OCI-LY1 (cell line): ENCODE measurements at regions not wholly inside any gene's neighbourhood (a gene's known extent, or its start where the extent isn't known, plus 50 kb on each side); places are given as distances from the start of the nearest gene placed in this dataset.

Experiments used
- H2AFZ ChIP-seq: fragments of 200-600 bp; sonication (generic), shearing (Covaris generic); 2 replicates; pipeline ENCODE4 v1.6.0; 2014; ENCODE audit warnings: antibody characterized with exemption, mild to moderate bottlenecking, low read length
- H3F3A ChIP-seq: fragments of 200-600 bp; sonication (generic), shearing (Covaris generic); 2 replicates; pipeline ENCODE4 v1.6.0; 2014; ENCODE audit warnings: mild to moderate bottlenecking, antibody characterized with exemption, low read length, moderate library complexity; ENCODE audit not compliant: insufficient read depth
- H3K27ac ChIP-seq: fragments of 200-600 bp; sonication (generic); 2 replicates; pipeline ENCODE4 v1.5.1; 2014; ENCODE audit warnings: low read length, mixed run types, mild to moderate bottlenecking, low read depth; ENCODE audit not compliant: poor library complexity, severe bottlenecking
- H3K27me3 ChIP-seq: fragments of 200-600 bp; sonication (generic); 2 replicates; pipeline ENCODE4 v1.6.0; 2014; ENCODE audit warnings: antibody characterized with exemption, mild to moderate bottlenecking, low read length, moderate library complexity; ENCODE audit not compliant: insufficient read depth
- H3K36me3 ChIP-seq: fragments of 200-600 bp; sonication (generic); 2 replicates; pipeline ENCODE4 v1.6.1; 2014; ENCODE audit warnings: mild to moderate bottlenecking, antibody characterized with exemption, low read length, moderate library complexity, mixed read lengths; ENCODE audit not compliant: insufficient read depth
- H3K4me1 ChIP-seq: fragments of 200-600 bp; sonication (generic); 2 replicates; pipeline ENCODE4 v1.5.1; 2014; ENCODE audit warnings: mild to moderate bottlenecking, low read length, moderate library complexity; ENCODE audit not compliant: insufficient read depth, severe bottlenecking
- H3K4me2 ChIP-seq: fragments of 200-600 bp; sonication (generic), shearing (Covaris generic); 2 replicates; pipeline ENCODE4 v1.6.1; 2014; ENCODE audit warnings: low read length
- H3K4me3 ChIP-seq: fragments of 200-600 bp; sonication (generic); 2 replicates; pipeline ENCODE4 v1.5.1; 2014; ENCODE audit warnings: low read length, low read depth, mild to moderate bottlenecking, mixed read lengths; ENCODE audit not compliant: poor library complexity, severe bottlenecking
- H3K79me2 ChIP-seq: fragments of 200-600 bp; shearing (Covaris generic); 2 replicates; pipeline ENCODE4 v1.6.1; 2016; ENCODE audit warnings: mixed run types, low read length, mixed read lengths; ENCODE audit not compliant: insufficient read depth
- H3K9ac ChIP-seq: fragments of 200-600 bp; sonication (generic), shearing (Covaris generic); 2 replicates; pipeline ENCODE4 v1.6.1; 2014; ENCODE audit warnings: mild to moderate bottlenecking, low read length, mixed read lengths
- H3K9me2 ChIP-seq: fragments of 200-600 bp; sonication (generic), shearing (Covaris generic); 2 replicates; pipeline ENCODE4 v1.6.1; 2014; ENCODE audit warnings: low read depth, mild to moderate bottlenecking, low read length, mixed read lengths
- H3K9me3 ChIP-seq: fragments of 200-600 bp; shearing (Covaris generic); 2 replicates; pipeline ENCODE4 v1.6.1; 2014; ENCODE audit warnings: low read length, mixed read lengths
- H4K20me1 ChIP-seq: fragments of 200-600 bp; sonication (generic), shearing (Covaris generic); 2 replicates; pipeline ENCODE4 v1.6.0; 2016; ENCODE audit warnings: mild to moderate bottlenecking, low read length; ENCODE audit not compliant: insufficient read depth
- CTCF ChIP-seq: fragments of 200-600 bp; sonication (generic), shearing (Covaris generic); IDR thresholded peaks from 2 replicates; pipeline ENCODE4 v1.5.1; 2017; ENCODE audit warnings: mild to moderate bottlenecking, antibody characterized with exemption, low read length, moderate library complexity, mixed read lengths
- EZH2 ChIP-seq: fragments of 200-600 bp; sonication (generic), shearing (Covaris generic); IDR thresholded peaks from 2 replicates; pipeline ENCODE4 v1.8.0; 2017; ENCODE audit warnings: borderline replicate concordance, mixed run types, mild to moderate bottlenecking, antibody characterized with exemption, low read length, moderate library complexity, mixed read lengths

GRCh38 chr3:15958692-15959433 lies 161.1 kb upstream of the ANKRD28 start:
- Histone ChIP-seq H4K20me1 (no peaks in the 10 kb centered on the region), H2AFZ (no peak overlapping the region), H3F3A (no peaks in the 10 kb centered on the region), H3K27me3 (no peaks in the 10 kb centered on the region), H3K9ac (no peak overlapping the region), H3K9me2 (no peaks in the 10 kb centered on the region), H3K4me1 (no peaks in the 10 kb centered on the region), H3K36me3 (no peaks in the 10 kb centered on the region), H3K4me3 (no peak overlapping the region), H3K27ac (no peak overlapping the region), H3K79me2 (no peaks in the 10 kb centered on the region), H3K9me3 (no peaks in the 10 kb centered on the region), H3K4me2 (no peak overlapping the region)
- no peak for TF ChIP-seq CTCF
- TF ChIP-seq EZH2, result no peak

GRCh38 chr3:15959434-15959811 lies 161.6 kb upstream of the ANKRD28 start:
- Histone ChIP-seq H2AFZ (no peak overlapping the region), H3K9ac (no peak overlapping the region), H3K9me3 (no peaks in the 10 kb centered on the region), H3K27ac (no peak overlapping the region), H3K27me3 (no peaks in the 10 kb centered on the region), H3K4me2 (no peak overlapping the region), H3K4me1 (no peaks in the 10 kb centered on the region), H3K36me3 (no peaks in the 10 kb centered on the region), H3K79me2 (no peaks in the 10 kb centered on the region), H3K9me2 (no peaks in the 10 kb centered on the region), H3K4me3 (no peak overlapping the region), H4K20me1 (no peaks in the 10 kb centered on the region), H3F3A (no peaks in the 10 kb centered on the region)
- TF ChIP-seq EZH2 (no peak), CTCF (no peak)

GRCh38 chr3:15964605-15965442 lies 167.0 kb upstream of the ANKRD28 start:
- no peaks in the 10 kb centered on the region for H3K4me1 ChIP-seq
- TF ChIP-seq EZH2 (no peak), CTCF (no peak)
- no peaks in the 10 kb centered on the region for H3K79me2 ChIP-seq
- no peak overlapping the region for H3K4me3 ChIP-seq
- no peaks in the 10 kb centered on the region for H3K9me2 ChIP-seq
- no peaks in the 10 kb centered on the region for H3F3A ChIP-seq
- no peak overlapping the region for H2AFZ ChIP-seq
- no peak overlapping the region for H3K4me2 ChIP-seq
- no peaks in the 10 kb centered on the region for H3K36me3 ChIP-seq
- H3K27me3 ChIP-seq, result no peaks in the 10 kb centered on the region
- H3K9ac ChIP-seq, result no peak overlapping the region
- H3K9me3 ChIP-seq, result no peaks in the 10 kb centered on the region
- H3K27ac ChIP-seq, result no peak overlapping the region
- no peaks in the 10 kb centered on the region for H4K20me1 ChIP-seq
